ENCODE measurements at regions not wholly inside any gene's neighbourhood (a gene's known extent, or its start where the extent isn't known, plus 50 kb on each side); places are given as distances from the start of the nearest gene placed in this dataset.
"Not testable (repeated sequence)": the region's sequence is repeated elsewhere in the genome, so short reads cannot be mapped to it uniquely, and the experiment has no call there.

GRCh38 chr5:54873691-54874090, 111.7 kb downstream of the ESM1 start:
- Histone ChIP-seq H3K36me3 (ENCODE audit: control insufficient read depth in 3 of 3, insufficient read depth in 3 of 3, low read length in 3 of 3) (no peaks in the 10 kb centered on the region), H3K9ac (ENCODE audit: low read depth in 1 of 3, low read length in 3 of 3) (no peak overlapping the region), H3K4me3 (ENCODE audit: low read length in 3 of 3) (no peak overlapping the region), H3K9me3 (ENCODE audit: control insufficient read depth in 3 of 3, low read length in 3 of 3) (no peaks in the 10 kb centered on the region), H3K27me3 (ENCODE audit: control insufficient read depth in 3 of 3, insufficient read depth in 3 of 3, low read length in 3 of 3) (no peaks in the 10 kb centered on the region), H3K27ac (ENCODE audit: low read depth, low read length) (no peak overlapping the region), H3K4me1 (ENCODE audit: control insufficient read depth in 3 of 3, insufficient read depth in 3 of 3, low read length in 3 of 3) (no peaks in the 10 kb centered on the region)

GRCh38 chr5:54872810-54873209, 112.6 kb downstream of the ESM1 start:
- Histone ChIP-seq H3K27me3 (ENCODE audit: control insufficient read depth in 3 of 3, insufficient read depth in 3 of 3, low read length in 3 of 3) (no peaks in the 10 kb centered on the region), H3K4me1 (ENCODE audit: control insufficient read depth in 3 of 3, insufficient read depth in 3 of 3, low read length in 3 of 3) (no peaks in the 10 kb centered on the region), H3K9ac (ENCODE audit: low read depth in 1 of 3, low read length in 3 of 3) (no peak overlapping the region), H3K9me3 (ENCODE audit: control insufficient read depth in 3 of 3, low read length in 3 of 3) (no peaks in the 10 kb centered on the region), H3K4me3 (ENCODE audit: low read length in 3 of 3) (no peak overlapping the region), H3K27ac (ENCODE audit: low read depth, low read length) (no peak overlapping the region), H3K36me3 (ENCODE audit: control insufficient read depth in 3 of 3, insufficient read depth in 3 of 3, low read length in 3 of 3) (no peaks in the 10 kb centered on the region)

GRCh38 chr5:54870271-54870670, 115.1 kb downstream of the ESM1 start:
- no peaks in the 10 kb centered on the region for H3K9me3 ChIP-seq (ENCODE audit: control insufficient read depth in 3 of 3, low read length in 3 of 3)
- no peaks in the 10 kb centered on the region for H3K27me3 ChIP-seq (ENCODE audit: control insufficient read depth in 3 of 3, insufficient read depth in 3 of 3, low read length in 3 of 3)
- H3K9ac ChIP-seq (ENCODE audit: low read depth in 1 of 3, low read length in 3 of 3) = no peak overlapping the region
- no peak overlapping the region for H3K27ac ChIP-seq (ENCODE audit: low read depth, low read length)
- H3K4me1 ChIP-seq (ENCODE audit: control insufficient read depth in 3 of 3, insufficient read depth in 3 of 3, low read length in 3 of 3) = peaks cover 0 to 3% (median 0%) of the 10 kb centered on the region in 3 donors
- no peak overlapping the region for H3K4me3 ChIP-seq (ENCODE audit: low read length in 3 of 3)
- no peaks in the 10 kb centered on the region for H3K36me3 ChIP-seq (ENCODE audit: control insufficient read depth in 3 of 3, insufficient read depth in 3 of 3, low read length in 3 of 3)

GRCh38 chr5:54869691-54870090, 115.7 kb downstream of the ESM1 start:
- no peak overlapping the region for H3K4me3 ChIP-seq (ENCODE audit: low read length in 3 of 3)

GRCh38 chr5:54868511-54869483, 116.6 kb downstream of the ESM1 start:
- no peak overlapping the region for H3K9ac ChIP-seq (ENCODE audit: low read depth in 1 of 3, low read length in 3 of 3)
- no peaks in the 10 kb centered on the region for H3K9me3 ChIP-seq (ENCODE audit: control insufficient read depth in 3 of 3, low read length in 3 of 3)
- peaks cover 0 to 3% (median 0%) of the 10 kb centered on the region in 3 donors for H3K4me1 ChIP-seq (ENCODE audit: control insufficient read depth in 3 of 3, insufficient read depth in 3 of 3, low read length in 3 of 3)
- no peaks in the 10 kb centered on the region for H3K36me3 ChIP-seq (ENCODE audit: control insufficient read depth in 3 of 3, insufficient read depth in 3 of 3, low read length in 3 of 3)
- H3K27me3 ChIP-seq (ENCODE audit: control insufficient read depth in 3 of 3, insufficient read depth in 3 of 3, low read length in 3 of 3) = no peaks in the 10 kb centered on the region
- no peak overlapping the region for H3K4me3 ChIP-seq (ENCODE audit: low read length in 3 of 3)
- H3K27ac ChIP-seq (ENCODE audit: low read depth, low read length) = no peak overlapping the region

More at GRCh38 chr5:54869691-54870090, 115.7 kb downstream of the ESM1 start:
- no peaks in the 10 kb centered on the region for H3K36me3 ChIP-seq (ENCODE audit: control insufficient read depth in 3 of 3, insufficient read depth in 3 of 3, low read length in 3 of 3)
- H3K9me3 ChIP-seq (ENCODE audit: control insufficient read depth in 3 of 3, low read length in 3 of 3) = no peaks in the 10 kb centered on the region
- no peak overlapping the region for H3K27ac ChIP-seq (ENCODE audit: low read depth, low read length)
- H3K9ac ChIP-seq (ENCODE audit: low read depth in 1 of 3, low read length in 3 of 3) = no peak overlapping the region
- peaks cover 0 to 3% (median 0%) of the 10 kb centered on the region in 3 donors for H3K4me1 ChIP-seq (ENCODE audit: control insufficient read depth in 3 of 3, insufficient read depth in 3 of 3, low read length in 3 of 3)
- H3K27me3 ChIP-seq (ENCODE audit: control insufficient read depth in 3 of 3, insufficient read depth in 3 of 3, low read length in 3 of 3) = no peaks in the 10 kb centered on the region

- Histone ChIP-seq H3K9me3 (ENCODE audit: control insufficient read depth in 3 of 3, low read length in 3 of 3) (no peaks in the 10 kb centered on the region), H3K9ac (ENCODE audit: low read depth in 1 of 3, low read length in 3 of 3) (peak overlapping the region in 1 of 3 donors; percentile 19), H3K4me1 (ENCODE audit: control insufficient read depth in 3 of 3, insufficient read depth in 3 of 3, low read length in 3 of 3) (peaks cover 0 to 3% (median 0%) of the 10 kb centered on the region in 3 donors), H3K27me3 (ENCODE audit: control insufficient read depth in 3 of 3, insufficient read depth in 3 of 3, low read length in 3 of 3) (no peaks in the 10 kb centered on the region), H3K4me3 (ENCODE audit: low read length in 3 of 3) (peak overlapping the region; percentile 38 to 62 (median 42)), H3K36me3 (ENCODE audit: control insufficient read depth in 3 of 3, insufficient read depth in 3 of 3, low read length in 3 of 3) (no peaks in the 10 kb centered on the region), H3K27ac (ENCODE audit: low read depth, low read length) (no peak overlapping the region)
These were observed 118.0 kb downstream of the ESM1 start for GRCh38 chr5:54867310-54867944.

GRCh38 chr5:54864911-54865515, 120.4 kb downstream of the ESM1 start:
- not testable (repeated sequence) for H3K27ac ChIP-seq (ENCODE audit: low read depth, low read length); H3K36me3 ChIP-seq (ENCODE audit: control insufficient read depth in 3 of 3, insufficient read depth in 3 of 3, low read length in 3 of 3); H3K9me3 ChIP-seq (ENCODE audit: control insufficient read depth in 3 of 3, low read length in 3 of 3); H3K27me3 ChIP-seq (ENCODE audit: control insufficient read depth in 3 of 3, insufficient read depth in 3 of 3, low read length in 3 of 3); H3K4me1 ChIP-seq (ENCODE audit: control insufficient read depth in 3 of 3, insufficient read depth in 3 of 3, low read length in 3 of 3); H3K9ac ChIP-seq (ENCODE audit: low read depth in 1 of 3, low read length in 3 of 3); H3K4me3 ChIP-seq (ENCODE audit: low read length in 3 of 3)

GRCh38 chr5:54862036-54862435, 123.4 kb downstream of the ESM1 start:
- peaks cover 0 to 1% (median 0%) of the 10 kb centered on the region in 3 donors for H3K4me1 ChIP-seq (ENCODE audit: control insufficient read depth in 3 of 3, insufficient read depth in 3 of 3, low read length in 3 of 3)
- H3K9me3 ChIP-seq (ENCODE audit: control insufficient read depth in 3 of 3, low read length in 3 of 3) = peaks cover 0 to 3% (median 2%) of the 10 kb centered on the region in 3 donors

GRCh38 chr5:54861212-54861894, 124.0 kb downstream of the ESM1 start:
- Histone ChIP-seq H3K4me3 (ENCODE audit: low read length in 3 of 3) (no peak overlapping the region), H3K9ac (ENCODE audit: low read depth in 1 of 3, low read length in 3 of 3) (no peak overlapping the region), H3K9me3 (ENCODE audit: control insufficient read depth in 3 of 3, low read length in 3 of 3) (peaks cover 0 to 3% (median 2%) of the 10 kb centered on the region in 3 donors), H3K36me3 (ENCODE audit: control insufficient read depth in 3 of 3, insufficient read depth in 3 of 3, low read length in 3 of 3) (no peaks in the 10 kb centered on the region), H3K27me3 (ENCODE audit: control insufficient read depth in 3 of 3, insufficient read depth in 3 of 3, low read length in 3 of 3) (no peaks in the 10 kb centered on the region), H3K4me1 (ENCODE audit: control insufficient read depth in 3 of 3, insufficient read depth in 3 of 3, low read length in 3 of 3) (no peaks in the 10 kb centered on the region), H3K27ac (ENCODE audit: low read depth, low read length) (no peak overlapping the region)

More at GRCh38 chr5:54862036-54862435, 123.4 kb downstream of the ESM1 start:
- Histone ChIP-seq H3K36me3 (ENCODE audit: control insufficient read depth in 3 of 3, insufficient read depth in 3 of 3, low read length in 3 of 3) (no peaks in the 10 kb centered on the region), H3K27ac (ENCODE audit: low read depth, low read length) (no peak overlapping the region), H3K9ac (ENCODE audit: low read depth in 1 of 3, low read length in 3 of 3) (no peak overlapping the region), H3K27me3 (ENCODE audit: control insufficient read depth in 3 of 3, insufficient read depth in 3 of 3, low read length in 3 of 3) (no peaks in the 10 kb centered on the region), H3K4me3 (ENCODE audit: low read length in 3 of 3) (no peak overlapping the region)

All from skeletal muscle tissue (tissue), 3 donors.